MM.1S (cell line): ENCODE measurements at regions not wholly inside any gene's neighbourhood (a gene's known extent, or its start where the extent isn't known, plus 50 kb on each side); places are given as distances from the start of the nearest gene placed in this dataset.

Experiments
- DNase-seq: peaks from one replicate; pipeline ENCODE4 v3.0.0-alpha.2; 2015
- H2AFZ ChIP-seq: fragments of 300-600 bp; sonication (generic); 2 replicates; pipeline ENCODE4 v1.6.0; 2016; ENCODE audit warnings: antibody characterized with exemption, low read length
- H3F3A ChIP-seq: fragments of 300-600 bp; sonication (generic); 2 replicates; pipeline ENCODE4 v1.6.1; 2016; ENCODE audit warnings: mild to moderate bottlenecking, antibody characterized with exemption, low read length, moderate library complexity, mixed read lengths; ENCODE audit not compliant: insufficient read depth
- H3K27ac ChIP-seq: fragments of 300-600 bp; sonication (generic); 2 replicates; pipeline ENCODE4 v1.5.1; 2016; ENCODE audit warnings: mild to moderate bottlenecking, low read length
- H3K27me3 ChIP-seq: fragments of 300-600 bp; sonication (generic); replicated peaks from 2 replicates; pipeline ENCODE4 v1.6.0; 2016; ENCODE audit warnings: low read length; ENCODE audit not compliant: insufficient read depth
- H3K36me3 ChIP-seq: fragments of 300-600 bp; sonication (generic); replicated peaks from 2 replicates; pipeline ENCODE4 v1.6.1; 2016; ENCODE audit warnings: mild to moderate bottlenecking, low read length, mixed read lengths; ENCODE audit not compliant: insufficient read depth
- H3K4me1 ChIP-seq: fragments of 300-600 bp; sonication (generic); 2 replicates; pipeline ENCODE4 v1.6.1; 2016; ENCODE audit warnings: low read length, mixed read lengths
- H3K4me2 ChIP-seq: fragments of 300-600 bp; sonication (generic); 2 replicates; pipeline ENCODE4 v1.6.0; 2016; ENCODE audit warnings: low read depth, low read length
- H3K4me3 ChIP-seq: fragments of 300-600 bp; sonication (generic); 2 replicates; pipeline ENCODE4 v1.5.1; 2016; ENCODE audit warnings: low read length, mixed read lengths
- H3K79me2 ChIP-seq: fragments of 300-600 bp; sonication (generic); 2 replicates; pipeline ENCODE4 v1.6.1; 2016; ENCODE audit warnings: mixed run types, low read length, mixed read lengths
- H3K9ac ChIP-seq: fragments of 300-600 bp; sonication (generic); 2 replicates; pipeline ENCODE4 v1.6.1; 2016; ENCODE audit warnings: low read length, mixed read lengths
- H3K9me2 ChIP-seq: fragments of 300-600 bp; sonication (generic); replicated peaks from 2 replicates; pipeline ENCODE4 v1.6.1; 2016; ENCODE audit warnings: mild to moderate bottlenecking, low read length, mixed read lengths; ENCODE audit not compliant: insufficient read depth
- H3K9me3 ChIP-seq: fragments of 300-600 bp; sonication (generic); replicated peaks from 2 replicates; pipeline ENCODE4 v1.6.1; 2016; ENCODE audit warnings: mild to moderate bottlenecking, low read length, mixed read lengths; ENCODE audit not compliant: insufficient read depth
- H4K20me1 ChIP-seq: fragments of 300-600 bp; sonication (generic); 2 replicates; pipeline ENCODE4 v1.6.1; 2016; ENCODE audit warnings: mild to moderate bottlenecking, low read length, moderate library complexity, mixed read lengths; ENCODE audit not compliant: insufficient read depth
- CTCF ChIP-seq: fragments of 300-600 bp; sonication (generic); IDR thresholded peaks from 2 replicates; pipeline ENCODE4 v1.5.1; 2016; ENCODE audit warnings: antibody characterized with exemption, low read length, mixed read lengths
- EZH2 ChIP-seq: fragments of 300-600 bp; sonication (generic); optimal IDR thresholded peaks from 2 replicates; pipeline ENCODE3; 2017; ENCODE audit warnings: low read depth, mild to moderate bottlenecking, antibody characterized with exemption, low read length, mixed read lengths
- EZH2phosphoT487 ChIP-seq: fragments of 300-600 bp; sonication (generic); IDR thresholded peaks from 2 replicates; pipeline ENCODE4 v1.6.1; 2018; ENCODE audit warnings: antibody characterized with exemption, low read length

GRCh38 chr11:130529366-130529765 is 80.9 kb downstream of the ADAMTS15 start:
- H3K79me2 ChIP-seq: no peaks in the 10 kb centered on the region
- H3K36me3 ChIP-seq: no peaks in the 10 kb centered on the region
- no peaks in the 10 kb centered on the region for H3F3A ChIP-seq
- no peak overlapping the region for H3K27ac ChIP-seq
- H4K20me1 ChIP-seq: no peaks in the 10 kb centered on the region
- DNase-seq: no peak
- H3K4me1 ChIP-seq: no peaks in the 10 kb centered on the region
- H3K9me2 ChIP-seq: no peaks in the 10 kb centered on the region
- H3K4me3 ChIP-seq: no peak overlapping the region
- no peak for TF ChIP-seq EZH2
- no peaks in the 10 kb centered on the region for H3K9me3 ChIP-seq
- H2AFZ ChIP-seq: no peak overlapping the region
- no peaks in the 10 kb centered on the region for H3K27me3 ChIP-seq
- H3K4me2 ChIP-seq: no peak overlapping the region
- H3K9ac ChIP-seq: no peak overlapping the region

- H3K4me2 ChIP-seq: no peak overlapping the region
- no peak overlapping the region for H3K4me3 ChIP-seq
- no peaks in the 10 kb centered on the region for H3K79me2 ChIP-seq
- H3K27ac ChIP-seq: no peak overlapping the region
- H3K4me1 ChIP-seq: no peaks in the 10 kb centered on the region
- no peak overlapping the region for H3K9ac ChIP-seq
- H3K27me3 ChIP-seq: no peaks in the 10 kb centered on the region
- no peaks in the 10 kb centered on the region for H3F3A ChIP-seq
- no peaks in the 10 kb centered on the region for H3K36me3 ChIP-seq
- no peak overlapping the region for H2AFZ ChIP-seq
- H3K9me2 ChIP-seq: no peaks in the 10 kb centered on the region
- TF ChIP-seq CTCF: no peak
- TF ChIP-seq EZH2: no peak
- TF ChIP-seq EZH2phosphoT487: no peak
- H4K20me1 ChIP-seq: no peaks in the 10 kb centered on the region
- no peaks in the 10 kb centered on the region for H3K9me3 ChIP-seq
- DNase-seq: no peak
These were observed 82.6 kb downstream of the ADAMTS15 start for GRCh38 chr11:130531061-130531460.

- Histone ChIP-seq H3K9me2 (no peaks in the 10 kb centered on the region), H3K27ac (no peak overlapping the region), H3K36me3 (no peaks in the 10 kb centered on the region), H4K20me1 (no peaks in the 10 kb centered on the region), H3K79me2 (no peaks in the 10 kb centered on the region), H3F3A (no peaks in the 10 kb centered on the region), H3K4me2 (no peak overlapping the region), H3K27me3 (no peaks in the 10 kb centered on the region), H3K4me3 (no peak overlapping the region), H2AFZ (no peak overlapping the region), H3K9me3 (no peaks in the 10 kb centered on the region), H3K9ac (no peak overlapping the region), H3K4me1 (no peaks in the 10 kb centered on the region)
- no peak for TF ChIP-seq CTCF
- TF ChIP-seq EZH2: no peak
- TF ChIP-seq EZH2phosphoT487: no peak
- no peak for DNase-seq
These were observed 84.8 kb downstream of the ADAMTS15 start for GRCh38 chr11:130533113-130533798.

- no peak for DNase-seq
- no peaks in the 10 kb centered on the region for H3K4me1 ChIP-seq
- no peak overlapping the region for H3K4me3 ChIP-seq
- TF ChIP-seq EZH2phosphoT487 (no peak), EZH2 (no peak), CTCF (no peak)
- H3K4me2 ChIP-seq: no peak overlapping the region
- no peaks in the 10 kb centered on the region for H3F3A ChIP-seq
- no peaks in the 10 kb centered on the region for H3K27me3 ChIP-seq
- H3K27ac ChIP-seq: no peak overlapping the region
- H4K20me1 ChIP-seq: no peaks in the 10 kb centered on the region
- H3K79me2 ChIP-seq: no peaks in the 10 kb centered on the region
- H3K36me3 ChIP-seq: no peaks in the 10 kb centered on the region
- H3K9me2 ChIP-seq: no peaks in the 10 kb centered on the region
- no peak overlapping the region for H2AFZ ChIP-seq
- no peaks in the 10 kb centered on the region for H3K9me3 ChIP-seq
- H3K9ac ChIP-seq: no peak overlapping the region
These were observed 85.4 kb downstream of the ADAMTS15 start for GRCh38 chr11:130533871-130534270.
